Thyroid gland (tissue), 4 donors: ENCODE measurements at regions not wholly inside any gene's neighbourhood (a gene's known extent, or its start where the extent isn't known, plus 50 kb on each side); places are given as distances from the start of the nearest gene placed in this dataset.
"Not testable (repeated sequence)": the region's sequence is repeated elsewhere in the genome, so short reads cannot be mapped to it uniquely, and the experiment has no call there.

ENCODE experiments used
- DNase-seq, 2 donors: peaks; one replicate each; pipeline ENCODE4 v3.0.0-alpha.2; 2019
- H3K27ac ChIP-seq, 3 donors: fragments of 200-600 bp; sonication (generic); 1 replicate in 2 of 3; 2 replicates in 1 of 3; pipeline ENCODE4 v1.5.1; 2016 to 2019; ENCODE audit warnings: mild to moderate bottlenecking in 1 of 3, moderate library complexity in 1 of 3
- H3K27me3 ChIP-seq: fragments of 200-600 bp; sonication (generic); one replicate; pipeline ENCODE4 v1.5.1; 2019
- H3K36me3 ChIP-seq, 2 donors: fragments of 200-600 bp; sonication (generic); one replicate each; pipeline ENCODE4 v1.5.1; 2016 to 2019
- H3K4me1 ChIP-seq, 2 donors: fragments of 200-600 bp; sonication (generic); one replicate each; pipeline ENCODE4 v1.5.1; 2017 to 2019
- H3K4me3 ChIP-seq, 3 donors: fragments of 200-600 bp; sonication (generic); replicated peaks in 1 of 3; 1 replicate in 2 of 3; 2 replicates in 1 of 3; pipeline ENCODE4 v1.5.1; 2016; ENCODE audit warnings: mild to moderate bottlenecking in 1 of 3
- H3K9me3 ChIP-seq: fragments of 200-600 bp; sonication (generic); one replicate; pipeline ENCODE4 v1.5.1; 2017
- CTCF ChIP-seq, 6 experiments: fragments of 200-600 bp in 3 of 6; fragments of 450-650 bp in 3 of 6; sonication (generic) in 3 of 6; IDR thresholded peaks; one replicate each; pipeline ENCODE4 v1.5.1; 2016 to 2019; ENCODE audit warnings: antibody characterized with exemption in 6 of 6, mild to moderate bottlenecking in 2 of 6, inconsistent platforms in 1 of 6, moderate library complexity in 1 of 6
- POLR2A ChIP-seq, 2 donors: fragments of 450-650 bp; IDR thresholded peaks; one replicate each; pipeline ENCODE4 v1.6.1; 2017; ENCODE audit warnings: antibody characterized with exemption in 2 of 2, mild to moderate bottlenecking in 2 of 2, moderate library complexity in 1 of 2
- WGBS, 2 donors: methylation state at CpG; one replicate each; pipeline ENCODE4 v1.1.5; 2017; 5-methylcytosine and 5-hydroxymethylcytosine counted together
- intact Hi-C: fragments of 100-400 bp; cut with DNase I; formaldehyde crosslinking; loops from one replicate; pipeline ENCODE4 v1.15.1; 2023

- Histone ChIP-seq H3K27me3 (no peaks in the 10 kb centered on the region), H3K4me1 (no peaks in the 10 kb centered on the region), H3K4me3 (no peak overlapping the region), H3K36me3 (no peaks in the 10 kb centered on the region), H3K9me3 (no peaks in the 10 kb centered on the region), H3K27ac (no peak overlapping the region)
- DNase-seq, result no peak
- intact Hi-C loops, result no loop called here
- TF ChIP-seq CTCF (IDR thresholded peaks at IDR 0.05), result peak in 2 of 6 experiments; percentile 16 to 28
- no peak for TF ChIP-seq POLR2A (IDR thresholded peaks at IDR 0.05)
- 75 to 84% methylated on average over 2 of the region's 2 CpGs for WGBS, 2 donors
These were observed 268.2 kb downstream of the RPIA start for GRCh38 chr2:88959480-88960204.

- H3K4me3 ChIP-seq, DNase-seq, H3K4me1 ChIP-seq, H3K27ac ChIP-seq, H3K36me3 ChIP-seq, H3K9me3 ChIP-seq, intact Hi-C loops, H3K27me3 ChIP-seq: not testable (repeated sequence)
- WGBS, 2 donors, result 50 to 75% methylated on average over 3 of the region's 3 CpGs
These were observed 269.9 kb downstream of the RPIA start for GRCh38 chr2:88961323-88961722.

DNA sequence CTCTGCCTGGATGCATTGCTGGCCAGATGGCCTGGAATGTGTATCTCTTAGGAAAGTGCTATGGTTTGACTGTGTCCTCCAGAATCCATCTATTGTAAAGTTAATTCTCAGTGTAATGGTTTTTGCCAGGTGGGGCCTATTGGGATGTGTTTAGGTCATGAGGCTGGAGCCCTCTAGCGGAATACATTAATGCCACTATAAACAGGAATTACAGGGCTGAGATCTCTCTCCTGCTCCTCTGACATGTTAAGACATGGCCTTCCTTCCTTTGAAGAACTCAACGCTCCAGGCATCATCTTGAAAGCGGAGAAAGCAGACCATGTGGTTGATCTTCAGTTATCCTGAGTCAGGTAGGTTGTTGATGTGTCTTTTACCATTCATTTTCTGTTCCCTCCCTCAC lies 276.4 kb downstream of the RPIA start:
- intact Hi-C loops, result no loop called here
- H3K27ac ChIP-seq, result no peak overlapping the region
- TF ChIP-seq CTCF (IDR thresholded peaks at IDR 0.05), result no peak
- no peak for TF ChIP-seq POLR2A (IDR thresholded peaks at IDR 0.05)
- H3K4me3 ChIP-seq, result no peak overlapping the region
- no peaks in the 10 kb centered on the region for H3K27me3 ChIP-seq
- no peaks in the 10 kb centered on the region for H3K9me3 ChIP-seq
- no peaks in the 10 kb centered on the region for H3K4me1 ChIP-seq
- no peak for DNase-seq
- no peaks in the 10 kb centered on the region for H3K36me3 ChIP-seq
- 64 to 74% methylated on average over 3 of the region's 3 CpGs for WGBS, 2 donors

DNA sequence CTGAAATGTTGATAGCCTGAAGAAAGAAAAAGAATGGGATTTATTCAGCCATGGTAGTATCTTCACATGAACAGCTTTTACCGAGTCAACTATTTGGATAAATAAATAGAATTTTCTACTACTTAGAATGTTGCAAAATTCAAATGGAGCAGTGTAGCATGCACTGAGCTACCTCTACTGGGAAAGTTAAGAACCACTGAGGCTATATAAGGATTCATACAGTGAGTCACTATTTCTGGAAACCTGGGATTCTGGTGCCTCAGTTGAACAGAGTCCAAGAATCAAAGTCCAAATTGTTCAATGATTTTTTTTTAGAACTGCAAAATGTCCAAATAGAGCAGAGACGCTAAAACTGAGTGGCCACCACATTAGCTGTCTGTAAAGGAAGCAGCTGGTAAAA lies 286.5 kb downstream of the RPIA start:
- WGBS, 2 donors, result 58 to 78% methylated on average over 2 of the region's 2 CpGs
- H3K4me3 ChIP-seq, intact Hi-C loops: not testable (repeated sequence)

DNA sequence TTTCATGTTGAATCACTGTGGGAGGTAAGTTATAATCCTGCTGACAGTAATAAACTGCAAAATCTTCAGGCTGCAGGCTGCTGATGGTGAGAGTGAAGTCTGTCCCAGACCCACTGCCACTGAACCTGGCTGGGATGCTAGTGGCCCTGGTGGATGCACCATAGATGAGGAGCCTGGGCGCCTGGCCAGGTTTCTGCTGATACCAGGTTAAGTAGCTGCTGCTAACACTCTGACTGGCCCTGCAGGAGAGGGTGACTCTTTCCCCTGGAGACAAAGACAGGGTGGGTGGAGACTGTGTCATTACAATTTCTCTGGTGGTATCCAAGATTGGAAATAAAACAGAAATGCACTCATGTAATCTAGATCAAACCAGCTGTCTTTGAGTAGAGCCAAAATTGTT lies 287.0 kb downstream of the RPIA start:
- H3K4me3 ChIP-seq, intact Hi-C loops, H3K4me1 ChIP-seq, H3K9me3 ChIP-seq, H3K27me3 ChIP-seq, H3K36me3 ChIP-seq, H3K27ac ChIP-seq: not testable (repeated sequence)
- peak; percentile 66 for DNase-seq
- 57% methylated on average over 1 of the region's 1 CpG; no CpG with 5 or more reads in 1 of the 2 donors for WGBS, 2 donors

More for the DNA sequence above, 286.5 kb downstream of the RPIA start:
- not testable (repeated sequence) for H3K27me3 ChIP-seq, H3K27ac ChIP-seq, H3K36me3 ChIP-seq, DNase-seq, H3K4me1 ChIP-seq, H3K9me3 ChIP-seq

DNA sequence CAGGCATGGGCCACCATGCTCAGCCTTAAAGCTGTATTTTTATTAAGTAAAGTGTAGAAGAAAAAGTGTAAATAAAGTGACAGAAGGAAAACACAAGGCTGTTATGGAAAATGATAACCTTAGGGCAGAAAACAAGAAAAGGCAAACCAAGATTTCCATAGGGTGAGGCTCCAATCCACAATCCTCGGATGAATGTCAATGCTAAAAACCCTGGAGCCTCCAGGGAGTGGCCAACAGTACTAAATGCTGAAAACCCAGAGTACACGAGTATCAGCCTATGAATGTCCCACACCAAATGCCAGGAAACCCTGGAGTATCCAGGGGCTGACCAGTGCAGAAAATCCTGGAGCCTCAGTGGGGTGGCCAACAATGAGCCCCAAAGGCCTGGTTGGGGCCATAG lies 292.6 kb downstream of the RPIA start:
- H3K27me3 ChIP-seq, DNase-seq, H3K4me3 ChIP-seq, H3K4me1 ChIP-seq, intact Hi-C loops, H3K9me3 ChIP-seq, H3K27ac ChIP-seq, H3K36me3 ChIP-seq: not testable (repeated sequence)
- WGBS, 2 donors, result 90 to 93% methylated on average over 2 of the region's 2 CpGs

DNA sequence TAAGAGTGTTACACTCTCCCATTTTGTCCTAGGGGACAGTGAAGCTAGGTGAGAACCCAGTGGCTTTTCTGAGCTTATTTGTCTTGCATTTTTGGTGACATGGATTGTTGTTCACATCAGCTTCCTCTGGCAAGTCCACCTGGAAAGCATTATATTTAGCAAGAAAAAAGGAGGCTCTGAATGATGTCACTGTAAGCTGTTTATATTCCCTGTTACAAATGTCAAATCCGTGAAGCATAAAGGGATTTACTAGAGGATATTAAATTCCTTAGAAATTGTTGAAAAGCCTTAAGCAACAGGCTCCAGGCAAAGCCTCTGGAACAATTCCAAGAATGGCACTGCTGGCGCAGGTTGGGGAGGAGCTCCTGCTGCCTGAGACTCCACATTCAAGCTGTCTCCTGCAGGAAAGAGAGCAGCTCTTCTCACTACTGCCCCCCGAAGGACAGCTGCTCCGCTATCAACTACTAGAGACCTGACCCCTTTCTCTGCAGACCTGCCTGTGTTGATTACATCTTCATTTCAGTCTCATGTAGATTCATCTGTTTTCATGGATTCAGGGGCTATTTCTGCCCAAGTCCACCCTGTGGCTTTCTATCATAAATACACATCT lies 295.4 kb downstream of the RPIA start:
- H3K27me3 ChIP-seq, H3K9me3 ChIP-seq, H3K4me1 ChIP-seq, H3K36me3 ChIP-seq, H3K4me3 ChIP-seq, H3K27ac ChIP-seq, intact Hi-C loops: not testable (repeated sequence)
- peak; percentile 49 for DNase-seq
- WGBS, 2 donors, result 3 to 7% methylated on average over 3 of the region's 4 CpGs

DNA sequence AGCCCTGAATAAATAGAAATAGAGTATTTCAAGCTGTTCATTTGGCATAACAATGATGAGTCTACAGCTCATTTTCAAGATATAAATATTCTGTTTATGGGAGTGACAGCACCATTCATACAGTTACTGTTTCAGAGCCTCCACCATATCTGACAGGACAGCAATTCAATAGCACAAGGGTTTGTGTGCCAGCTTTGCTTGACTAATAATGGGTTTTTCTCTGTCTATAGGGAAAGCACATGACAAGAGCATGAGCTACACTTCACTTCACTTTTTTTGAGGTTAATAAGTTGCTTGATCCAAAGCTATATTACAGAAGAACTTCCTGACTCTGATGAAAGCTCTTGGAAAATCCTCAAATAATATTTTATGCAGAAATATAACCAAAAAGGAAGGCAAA lies 297.1 kb downstream of the RPIA start:
- H3K4me1 ChIP-seq, H3K9me3 ChIP-seq, DNase-seq, intact Hi-C loops, H3K36me3 ChIP-seq, H3K27me3 ChIP-seq, H3K27ac ChIP-seq, H3K4me3 ChIP-seq: not testable (repeated sequence)

GRCh38 chr2:88992819-88993218 lies 301.3 kb downstream of the RPIA start:
- H3K27me3 ChIP-seq, H3K9me3 ChIP-seq, DNase-seq, H3K36me3 ChIP-seq, H3K4me1 ChIP-seq, H3K27ac ChIP-seq, intact Hi-C loops, H3K4me3 ChIP-seq: not testable (repeated sequence)
- 87 to 93% methylated on average over 3 of the region's 3 CpGs for WGBS, 2 donors

DNA sequence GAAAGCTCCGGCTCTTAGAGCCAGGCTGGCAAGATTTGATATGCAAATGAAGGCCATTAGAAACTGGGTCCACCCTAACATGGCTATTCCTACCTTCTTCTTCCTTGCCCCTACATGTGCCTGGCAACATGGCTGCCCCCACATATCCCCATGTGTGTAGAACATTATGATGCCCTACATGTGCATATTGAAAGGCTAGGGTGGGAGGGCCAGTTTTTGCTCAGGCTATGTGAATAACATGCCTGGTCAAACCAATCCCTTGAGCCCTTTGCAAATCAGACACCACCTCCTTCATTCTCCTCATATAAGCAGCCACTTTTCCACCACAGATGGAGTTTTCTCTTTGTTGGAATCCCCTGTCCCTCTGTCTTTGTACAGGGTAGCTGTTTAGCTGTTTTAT lies 303.4 kb downstream of the RPIA start:
- H3K27ac ChIP-seq, H3K9me3 ChIP-seq, H3K4me3 ChIP-seq, DNase-seq, intact Hi-C loops, H3K4me1 ChIP-seq, H3K36me3 ChIP-seq, H3K27me3 ChIP-seq: not testable (repeated sequence)
- no CpG with 5 or more reads among the region's 1 CpG for WGBS, 2 donors

- H3K9me3 ChIP-seq, H3K36me3 ChIP-seq, H3K27ac ChIP-seq, DNase-seq, intact Hi-C loops, H3K27me3 ChIP-seq, H3K4me3 ChIP-seq, H3K4me1 ChIP-seq: not testable (repeated sequence)
These were observed 305.1 kb downstream of the RPIA start for GRCh38 chr2:88996588-88996987.
